ENCODE measurements at regions not wholly inside any gene's neighbourhood (a gene's known extent, or its start where the extent isn't known, plus 50 kb on each side); places are given as distances from the start of the nearest gene placed in this dataset.

GRCh38 chr17:77765292-77765691 is 193.2 kb upstream of the TNRC6C start:
- TF ChIP-seq EZH2 (IDR thresholded peaks at IDR 0.05; ENCODE audit: low read depth, low read length, severe bottlenecking) (no peak), CTCF (IDR thresholded peaks at IDR 0.05; ENCODE audit: control extremely low read depth in 1 of 3, insufficient read depth in 1 of 3, low read depth in 1 of 3, low read length in 3 of 3) (no peak)
